ENCODE measurements at regions not wholly inside any gene's neighbourhood (a gene's known extent, or its start where the extent isn't known, plus 50 kb on each side); places are given as distances from the start of the nearest gene placed in this dataset.

GRCh38 chr7:22949944-22950343, 64.0 kb downstream of the HYCC1 start:
- no peak for TF ChIP-seq CTCF (IDR thresholded peaks at IDR 0.05)
- TF ChIP-seq POLR2A (IDR thresholded peaks at IDR 0.05), result no peak
- TF ChIP-seq EP300 (IDR thresholded peaks at IDR 0.05), result no peak
- no peak for TF ChIP-seq POLR2AphosphoS5 (IDR thresholded peaks at IDR 0.05)

Measured in stomach (tissue), 4 donors.